DOHH2 (cell line): ENCODE measurements at regions not wholly inside any gene's neighbourhood (a gene's known extent, or its start where the extent isn't known, plus 50 kb on each side); places are given as distances from the start of the nearest gene placed in this dataset.

Source experiments
- EZH2phosphoT487 ChIP-seq: fragments of 200-600 bp; sonication (generic); IDR thresholded peaks from 2 replicates; pipeline ENCODE4 v1.6.1; 2017; ENCODE audit warnings: borderline replicate concordance, mild to moderate bottlenecking, antibody characterized with exemption, low read length, moderate library complexity, mixed read lengths
- TF ChIP-seq, protein P1 (sequence below): fragments of 200-600 bp; sonication (generic); IDR thresholded peaks from one replicate; pipeline ENCODE4 v1.5.1; 2014; ENCODE audit warnings: antibody characterized with exemption, mild to moderate bottlenecking, low read depth, low read length; ENCODE audit not compliant: poor library complexity, severe bottlenecking

DNA sequence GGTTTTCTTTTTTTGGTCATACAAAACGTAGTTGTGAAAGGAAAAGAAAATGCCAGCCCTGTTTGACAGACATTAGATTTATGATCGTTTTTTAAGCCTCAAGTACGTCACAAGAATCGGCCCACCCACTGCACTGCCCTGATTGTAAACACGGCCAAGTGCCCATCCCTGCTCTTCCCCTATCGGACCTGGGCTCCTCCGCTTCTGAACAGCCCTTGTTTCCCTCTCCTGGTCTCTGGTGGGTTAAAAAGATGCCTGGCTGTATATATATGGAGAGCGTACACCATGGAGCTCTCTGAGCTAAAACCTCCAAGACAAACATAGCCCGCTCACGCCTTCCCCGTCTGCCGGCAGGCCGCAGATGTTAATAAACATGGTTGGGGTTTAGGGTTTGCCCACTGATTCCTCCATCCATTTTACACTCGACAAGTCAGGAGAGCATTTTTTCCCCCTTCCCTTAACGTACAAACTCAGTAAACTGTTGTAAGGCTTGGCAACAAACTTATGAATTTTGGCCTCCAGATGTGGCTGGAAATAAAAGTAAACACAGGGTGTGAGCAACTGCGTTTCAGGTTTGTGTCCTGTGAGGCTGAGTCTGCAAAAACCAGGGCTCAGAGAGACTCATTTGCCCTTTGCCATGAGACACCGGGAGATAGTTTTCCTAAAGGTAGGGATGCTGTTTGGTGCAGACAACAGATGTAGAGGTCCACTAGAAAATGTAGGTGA lies 325.9 kb downstream of the SOX9 start:
- TF ChIP-seq, protein P1, sequence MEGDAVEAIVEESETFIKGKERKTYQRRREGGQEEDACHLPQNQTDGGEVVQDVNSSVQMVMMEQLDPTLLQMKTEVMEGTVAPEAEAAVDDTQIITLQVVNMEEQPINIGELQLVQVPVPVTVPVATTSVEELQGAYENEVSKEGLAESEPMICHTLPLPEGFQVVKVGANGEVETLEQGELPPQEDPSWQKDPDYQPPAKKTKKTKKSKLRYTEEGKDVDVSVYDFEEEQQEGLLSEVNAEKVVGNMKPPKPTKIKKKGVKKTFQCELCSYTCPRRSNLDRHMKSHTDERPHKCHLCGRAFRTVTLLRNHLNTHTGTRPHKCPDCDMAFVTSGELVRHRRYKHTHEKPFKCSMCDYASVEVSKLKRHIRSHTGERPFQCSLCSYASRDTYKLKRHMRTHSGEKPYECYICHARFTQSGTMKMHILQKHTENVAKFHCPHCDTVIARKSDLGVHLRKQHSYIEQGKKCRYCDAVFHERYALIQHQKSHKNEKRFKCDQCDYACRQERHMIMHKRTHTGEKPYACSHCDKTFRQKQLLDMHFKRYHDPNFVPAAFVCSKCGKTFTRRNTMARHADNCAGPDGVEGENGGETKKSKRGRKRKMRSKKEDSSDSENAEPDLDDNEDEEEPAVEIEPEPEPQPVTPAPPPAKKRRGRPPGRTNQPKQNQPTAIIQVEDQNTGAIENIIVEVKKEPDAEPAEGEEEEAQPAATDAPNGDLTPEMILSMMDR, result no peak
- TF ChIP-seq EZH2phosphoT487, result no peak
